Trophoblast cell (in vitro differentiated cells and primary cell): ENCODE measurements at regions not wholly inside any gene's neighbourhood (a gene's known extent, or its start where the extent isn't known, plus 50 kb on each side); places are given as distances from the start of the nearest gene placed in this dataset.

Experiments used
- DNase-seq, 2 donors: peaks; one replicate each; pipeline ENCODE4 v3.0.0-alpha.2; 2016
- H2AFZ ChIP-seq: 2 replicates; pipeline ENCODE4 v1.6.1; 2013; ENCODE audit warnings: low read length, moderate library complexity, mild to moderate bottlenecking; ENCODE audit not compliant: insufficient read depth, poor library complexity
- H2AK5ac ChIP-seq: 2 replicates; pipeline ENCODE4 v1.6.1; 2013; ENCODE audit warnings: mild to moderate bottlenecking, low read length
- H2BK120ac ChIP-seq: 2 replicates; pipeline ENCODE4 v1.6.1; 2013; ENCODE audit warnings: low read length, mild to moderate bottlenecking, moderate library complexity; ENCODE audit not compliant: insufficient read depth, poor library complexity
- H2BK12ac ChIP-seq: 2 replicates; pipeline ENCODE4 v1.6.1; 2013; ENCODE audit warnings: mild to moderate bottlenecking, low read length, moderate library complexity
- H2BK5ac ChIP-seq: 2 replicates; pipeline ENCODE4 v1.6.1; 2013; ENCODE audit warnings: low read length, low read depth, moderate library complexity, mild to moderate bottlenecking; ENCODE audit not compliant: poor library complexity
- H3K14ac ChIP-seq: 2 replicates; pipeline ENCODE4 v1.6.1; 2013; ENCODE audit warnings: mild to moderate bottlenecking, low read length
- H3K18ac ChIP-seq: 2 replicates; pipeline ENCODE4 v1.6.1; 2013; ENCODE audit warnings: mild to moderate bottlenecking, low read length
- H3K23ac ChIP-seq: 2 replicates; pipeline ENCODE4 v1.6.1; 2013; ENCODE audit warnings: low read length
- H3K27ac ChIP-seq: 2 replicates; pipeline ENCODE4 v1.5.1; 2013; ENCODE audit warnings: low read depth, mild to moderate bottlenecking, inconsistent platforms, low read length, moderate library complexity
- H3K27me3 ChIP-seq: 2 replicates; pipeline ENCODE4 v1.6.1; 2013; ENCODE audit warnings: inconsistent platforms, mild to moderate bottlenecking, low read length, moderate library complexity; ENCODE audit not compliant: insufficient read depth
- H3K36me3 ChIP-seq, 2 experiments: 1 replicate in 1 of 2; 2 replicates in 1 of 2; pipeline ENCODE4 v1.6.1; 2013; ENCODE audit warnings: low read length in 2 of 2, mild to moderate bottlenecking in 2 of 2, moderate library complexity in 1 of 2; ENCODE audit not compliant: insufficient read depth in 2 of 2, control insufficient read depth in 1 of 2
- H3K4ac ChIP-seq: 2 replicates; pipeline ENCODE4 v1.6.1; 2013; ENCODE audit warnings: low read depth, mild to moderate bottlenecking, low read length, moderate library complexity
- H3K4me1 ChIP-seq, 2 experiments: 1 replicate in 1 of 2; 2 replicates in 1 of 2; pipeline ENCODE4 v1.6.1; 2013; ENCODE audit warnings: low read length in 2 of 2, mild to moderate bottlenecking in 2 of 2, moderate library complexity in 1 of 2; ENCODE audit not compliant: insufficient read depth in 2 of 2, control insufficient read depth in 1 of 2
- H3K4me2 ChIP-seq: 2 replicates; pipeline ENCODE4 v1.6.1; 2013; ENCODE audit warnings: inconsistent platforms, mild to moderate bottlenecking, low read length, moderate library complexity
- H3K4me3 ChIP-seq: 2 replicates; pipeline ENCODE4 v1.5.1; 2013; ENCODE audit warnings: mild to moderate bottlenecking, low read depth, low read length, inconsistent platforms
- H3K79me1 ChIP-seq: one replicate; pipeline ENCODE4 v1.6.1; 2013; ENCODE audit warnings: low read length
- H3K79me2 ChIP-seq: 2 replicates; pipeline ENCODE4 v1.6.1; 2013; ENCODE audit warnings: low read length, mild to moderate bottlenecking; ENCODE audit not compliant: control insufficient read depth, insufficient read depth, poor library complexity
- H3K9ac ChIP-seq: 2 replicates; pipeline ENCODE4 v1.6.1; 2013; ENCODE audit warnings: mild to moderate bottlenecking, low read length
- H3K9me3 ChIP-seq: 2 replicates; pipeline ENCODE4 v1.6.1; 2013; ENCODE audit warnings: low read depth, mild to moderate bottlenecking, control low read depth, inconsistent platforms, low read length; ENCODE audit not compliant: insufficient read depth
- H4K12ac ChIP-seq: 2 replicates; pipeline ENCODE4 v1.6.1; 2013; ENCODE audit warnings: low read depth, mild to moderate bottlenecking, low read length, moderate library complexity
- H4K8ac ChIP-seq: 2 replicates; pipeline ENCODE4 v1.6.1; 2013; ENCODE audit warnings: low read depth, mild to moderate bottlenecking, low read length, moderate library complexity
- H4K91ac ChIP-seq: one replicate; pipeline ENCODE4 v1.6.1; 2013; ENCODE audit warnings: low read depth, mild to moderate bottlenecking, low read length, moderate library complexity
- WGBS: extraction: QIAGEN DNeasy Blood & Tissue Kit; methylation state at CpG from one replicate; pipeline ENCODE4 v1.1.7; 2013; ENCODE audit warnings: missing lambda C conversion rate; ENCODE audit not compliant: insufficient read length, insufficient coverage; ENCODE audit errors: extremely low coverage; 5-methylcytosine and 5-hydroxymethylcytosine counted together

GRCh38 chr5:173736923-173737412 lies 120.5 kb upstream of the BOD1 start:
- Histone ChIP-seq H4K12ac (no peak overlapping the region), H3K4me1 (peaks cover 3 to 12% of the 10 kb centered on the region in 2 experiments), H4K8ac (no peak overlapping the region), H3K23ac (no peak overlapping the region), H2AFZ (no peak overlapping the region), H3K79me1 (peaks cover 2% of the 10 kb centered on the region), H3K4ac (no peak overlapping the region), H3K18ac (no peak overlapping the region), H3K4me3 (no peak overlapping the region), H2BK5ac (no peak overlapping the region), H3K4me2 (no peak overlapping the region), H3K27me3 (no peaks in the 10 kb centered on the region), H3K9ac (no peak overlapping the region), H3K79me2 (no peaks in the 10 kb centered on the region), H4K91ac (no peak overlapping the region), H3K14ac (no peak overlapping the region), H3K36me3 (no peaks in the 10 kb centered on the region), H2AK5ac (peak overlapping the region; percentile 3), H3K9me3 (no peaks in the 10 kb centered on the region), H2BK12ac (peak overlapping the region; percentile 37), H2BK120ac (no peak overlapping the region), H3K27ac (no peak overlapping the region)
- DNase-seq, result no peak
- WGBS, result no CpG with 5 or more reads among the region's 8 CpGs

DNA sequence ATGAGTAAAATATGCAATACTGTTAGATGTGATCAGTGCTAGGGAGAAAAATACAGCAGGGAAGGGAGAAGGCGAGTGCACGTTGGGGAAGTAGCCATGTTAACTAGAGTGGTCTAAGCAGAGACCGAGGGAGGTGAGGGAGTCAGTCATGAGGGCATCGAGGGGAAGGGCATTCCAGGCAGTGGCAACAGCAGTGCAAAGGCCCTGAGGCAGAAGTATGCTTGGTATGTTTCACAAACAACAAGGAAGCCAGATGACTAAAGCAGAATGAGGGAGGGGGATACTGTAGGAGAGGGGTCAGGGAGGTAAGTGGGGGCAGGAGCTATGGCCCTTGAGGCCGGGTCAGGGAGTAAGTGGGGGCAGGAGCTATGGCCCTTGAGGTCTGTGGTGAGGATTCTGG lies 123.3 kb upstream of the BOD1 start:
- Histone ChIP-seq H4K8ac (no peak overlapping the region), H2AFZ (no peak overlapping the region), H3K18ac (no peak overlapping the region), H3K9ac (no peak overlapping the region), H3K36me3 (no peaks in the 10 kb centered on the region), H3K79me2 (no peaks in the 10 kb centered on the region), H3K14ac (no peak overlapping the region), H3K4me2 (no peak overlapping the region), H3K4ac (no peak overlapping the region), H2BK12ac (peak overlapping the region; percentile 5), H4K91ac (no peak overlapping the region), H2AK5ac (no peak overlapping the region), H3K27ac (no peak overlapping the region), H3K4me3 (no peak overlapping the region), H2BK5ac (no peak overlapping the region), H3K9me3 (no peaks in the 10 kb centered on the region), H4K12ac (no peak overlapping the region), H3K79me1 (peaks cover 6% of the 10 kb centered on the region), H3K23ac (no peak overlapping the region), H2BK120ac (no peak overlapping the region), H3K27me3 (no peaks in the 10 kb centered on the region), H3K4me1 (peaks cover 10 to 17% of the 10 kb centered on the region in 2 experiments)
- peak; percentile 80 to 88 for DNase-seq
- no CpG with 5 or more reads among the region's 5 CpGs for WGBS

- Histone ChIP-seq H2BK5ac (no peak overlapping the region), H2AK5ac (no peak overlapping the region), H3K4me1 (peaks cover 14 to 20% of the 10 kb centered on the region in 2 experiments), H3K23ac (no peak overlapping the region), H4K91ac (no peak overlapping the region), H3K4ac (no peak overlapping the region), H2AFZ (no peak overlapping the region), H2BK120ac (no peak overlapping the region), H4K8ac (no peak overlapping the region), H4K12ac (no peak overlapping the region), H3K9me3 (no peaks in the 10 kb centered on the region), H3K27ac (no peak overlapping the region), H3K9ac (no peak overlapping the region), H3K79me1 (peaks cover 8% of the 10 kb centered on the region), H3K27me3 (no peaks in the 10 kb centered on the region), H3K79me2 (no peaks in the 10 kb centered on the region), H3K4me2 (no peak overlapping the region), H3K4me3 (no peak overlapping the region), H2BK12ac (no peak overlapping the region), H3K14ac (no peak overlapping the region), H3K36me3 (no peaks in the 10 kb centered on the region), H3K18ac (no peak overlapping the region)
- DNase-seq, result no peak
- no CpG with 5 or more reads among the region's 10 CpGs for WGBS
These were observed 124.0 kb upstream of the BOD1 start for GRCh38 chr5:173740400-173740799.

- H4K91ac ChIP-seq, result no peak overlapping the region
- no CpG with 5 or more reads among the region's 8 CpGs for WGBS
These were observed 124.6 kb upstream of the BOD1 start for GRCh38 chr5:173741087-173741486.

More at GRCh38 chr5:173741087-173741486, 124.6 kb upstream of the BOD1 start:
- no peak overlapping the region for H2AFZ ChIP-seq
- DNase-seq, result no peak
- no peak overlapping the region for H3K4me2 ChIP-seq
- no peak overlapping the region for H2BK120ac ChIP-seq
- H2BK12ac ChIP-seq, result peak overlapping the region; percentile 58
- no peak overlapping the region for H4K8ac ChIP-seq
- H3K79me2 ChIP-seq, result no peaks in the 10 kb centered on the region
- peaks cover 16 to 25% of the 10 kb centered on the region in 2 experiments for H3K4me1 ChIP-seq
- H3K9me3 ChIP-seq, result no peaks in the 10 kb centered on the region
- H3K36me3 ChIP-seq, result no peaks in the 10 kb centered on the region
- H3K9ac ChIP-seq, result no peak overlapping the region
- no peak overlapping the region for H3K23ac ChIP-seq
- H3K79me1 ChIP-seq, result peaks cover 12% of the 10 kb centered on the region
- H3K27me3 ChIP-seq, result no peaks in the 10 kb centered on the region
- H4K12ac ChIP-seq, result no peak overlapping the region
- no peak overlapping the region for H3K14ac ChIP-seq
- no peak overlapping the region for H2AK5ac ChIP-seq
- no peak overlapping the region for H3K27ac ChIP-seq
- no peak overlapping the region for H2BK5ac ChIP-seq
- no peak overlapping the region for H3K4me3 ChIP-seq
- no peak overlapping the region for H3K4ac ChIP-seq
- H3K18ac ChIP-seq, result no peak overlapping the region
